ENCODE measurements at regions not wholly inside any gene's neighbourhood (a gene's known extent, or its start where the extent isn't known, plus 50 kb on each side); places are given as distances from the start of the nearest gene placed in this dataset.

GRCh38 chr18:44482761-44483160 lies 197.9 kb upstream of the SETBP1 start:
- no peak overlapping the region for H3K27ac ChIP-seq
- H3K27me3 ChIP-seq = no peaks in the 10 kb centered on the region
- H3K4me3 ChIP-seq = no peak overlapping the region
- no peaks in the 10 kb centered on the region for H3K36me3 ChIP-seq
- no peaks in the 10 kb centered on the region for H3K4me1 ChIP-seq
- H3K9me3 ChIP-seq = no peaks in the 10 kb centered on the region
- 67 to 74% methylated on average over 3 to 4 of the region's 4 CpGs for WGBS, 2 donors (ENCODE audit: low coverage in 1 of 2)
- TF ChIP-seq EP300 (IDR thresholded peaks at IDR 0.05) = no peak
- no peak for TF ChIP-seq POLR2A (IDR thresholded peaks at IDR 0.05)
- TF ChIP-seq CTCF (IDR thresholded peaks at IDR 0.05) = no peak
- no peak for TF ChIP-seq POLR2AphosphoS5 (IDR thresholded peaks at IDR 0.05)
- ATAC-seq = no peak

DNA sequence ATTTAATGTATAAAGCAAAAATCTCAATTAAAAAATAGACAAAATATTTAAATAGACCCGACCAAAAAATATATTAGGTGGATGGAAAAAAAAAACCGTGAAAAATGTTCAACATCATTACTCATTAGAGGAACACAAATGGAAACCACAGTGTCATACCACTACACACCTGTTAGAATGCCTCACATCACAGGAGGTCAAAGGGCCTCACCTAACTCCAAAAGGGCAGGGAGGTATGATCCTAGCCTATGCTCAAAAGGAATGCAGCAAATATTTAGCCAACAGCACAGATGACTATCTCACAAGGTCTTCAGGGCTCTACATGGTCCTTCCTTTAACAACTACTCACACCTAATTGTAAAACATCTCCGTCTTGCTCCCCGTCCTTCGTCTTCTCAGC lies 185.5 kb upstream of the SETBP1 start:
- WGBS, 2 donors (ENCODE audit: low coverage in 1 of 2) = 93% methylated on average over 5 of the region's 5 CpGs
- Histone ChIP-seq H3K36me3 (no peaks in the 10 kb centered on the region), H3K27ac (no peak overlapping the region), H3K9me3 (no peaks in the 10 kb centered on the region), H3K4me1 (peaks cover 0 to 9% (median 0%) of the 10 kb centered on the region in 3 donors), H3K4me3 (no peak overlapping the region), H3K27me3 (no peaks in the 10 kb centered on the region)
- no peak for ATAC-seq
- TF ChIP-seq CTCF (IDR thresholded peaks at IDR 0.05) (no peak), POLR2AphosphoS5 (IDR thresholded peaks at IDR 0.05) (no peak), POLR2A (IDR thresholded peaks at IDR 0.05) (no peak), EP300 (IDR thresholded peaks at IDR 0.05) (no peak)

DNA sequence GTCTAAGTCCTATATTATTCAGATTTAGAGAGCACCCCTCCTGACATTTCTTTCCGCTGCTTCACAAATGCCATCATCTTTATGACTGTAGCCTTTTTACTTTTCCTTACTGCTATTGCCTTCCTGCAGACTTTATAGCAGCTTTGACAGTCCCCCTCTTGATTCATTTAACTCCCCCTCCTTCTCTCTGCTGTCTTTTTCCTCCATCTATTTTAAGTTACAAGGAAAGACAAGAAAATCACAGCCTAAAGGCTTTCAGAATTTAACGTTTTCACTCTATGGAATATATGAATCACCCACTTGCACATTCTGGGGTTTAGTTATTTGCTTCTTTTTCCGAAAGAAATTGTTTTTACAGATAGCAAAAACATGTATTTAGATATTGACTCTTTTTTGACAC lies 183.4 kb upstream of the SETBP1 start:
- H3K9me3 ChIP-seq = no peaks in the 10 kb centered on the region
- H3K36me3 ChIP-seq = no peaks in the 10 kb centered on the region
- H3K4me1 ChIP-seq = peaks cover 0 to 9% (median 0%) of the 10 kb centered on the region in 3 donors
- no peak for TF ChIP-seq POLR2A (IDR thresholded peaks at IDR 0.05)
- TF ChIP-seq POLR2AphosphoS5 (IDR thresholded peaks at IDR 0.05) = no peak
- TF ChIP-seq CTCF (IDR thresholded peaks at IDR 0.05) = no peak
- no peak overlapping the region for H3K4me3 ChIP-seq
- WGBS, 2 donors (ENCODE audit: low coverage in 1 of 2) = 55 to 61% methylated on average over 3 of the region's 3 CpGs
- no peaks in the 10 kb centered on the region for H3K27me3 ChIP-seq
- ATAC-seq = no peak
- H3K27ac ChIP-seq = no peak overlapping the region

DNA sequence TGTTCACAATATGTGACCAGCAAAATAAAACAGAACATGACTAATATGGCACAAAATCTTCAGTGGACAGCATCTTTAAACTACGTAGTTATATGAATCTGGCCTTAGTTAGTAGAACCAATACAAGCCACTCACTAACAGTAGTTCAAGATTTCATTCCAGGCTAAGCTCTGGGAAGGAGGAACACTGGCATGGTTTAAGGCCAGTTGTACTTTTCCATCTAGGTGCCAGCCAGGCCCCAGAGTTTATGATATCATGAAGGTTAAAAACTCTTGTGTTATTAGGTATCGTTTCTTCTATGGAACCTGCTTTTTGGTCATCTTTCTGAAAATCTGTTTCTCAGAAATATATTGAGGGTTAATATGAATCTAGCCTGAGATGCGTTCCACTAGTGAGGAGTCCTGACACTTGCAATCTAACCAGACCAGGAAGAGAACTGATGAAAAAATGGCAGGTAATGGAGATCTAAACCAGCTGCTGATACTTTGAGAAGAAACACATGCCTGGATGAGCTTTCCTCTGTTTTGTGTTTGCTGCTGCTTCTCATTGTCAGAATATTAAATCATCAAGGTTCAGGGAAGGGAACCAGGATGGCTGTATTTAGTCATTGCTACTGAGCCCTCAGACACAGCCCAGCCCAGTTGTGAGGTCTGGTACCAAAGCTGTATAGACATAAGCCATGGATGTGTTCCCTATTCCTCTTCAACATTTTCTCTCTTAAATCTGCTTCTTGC lies 182.8 kb upstream of the SETBP1 start:
- no peaks in the 10 kb centered on the region for H3K9me3 ChIP-seq
- H3K4me3 ChIP-seq = no peak overlapping the region
- 44 to 66% methylated on average over 3 of the region's 3 CpGs for WGBS, 2 donors (ENCODE audit: low coverage in 1 of 2)
- H3K36me3 ChIP-seq = no peaks in the 10 kb centered on the region
- H3K27ac ChIP-seq = no peak overlapping the region
- H3K4me1 ChIP-seq = peaks cover 0 to 9% (median 0%) of the 10 kb centered on the region in 3 donors
- TF ChIP-seq POLR2AphosphoS5 (IDR thresholded peaks at IDR 0.05) (peak; percentile 26), EP300 (IDR thresholded peaks at IDR 0.05) (no peak), CTCF (IDR thresholded peaks at IDR 0.05) (no peak)
- H3K27me3 ChIP-seq = no peaks in the 10 kb centered on the region
- ATAC-seq = no peak

Measured in gastroesophageal sphincter (tissue), 4 donors.